ENCODE measurements at regions not wholly inside any gene's neighbourhood (a gene's known extent, or its start where the extent isn't known, plus 50 kb on each side); places are given as distances from the start of the nearest gene placed in this dataset.

GRCh38 chr7:42858570-42858969 lies 53.3 kb downstream of the C7orf25 start:
- 95% methylated on average over 1 of the region's 1 CpG for WGBS

GRCh38 chr7:42856605-42856987 lies 55.3 kb downstream of the C7orf25 start:
- no peak for TF ChIP-seq EP300 (IDR thresholded peaks at IDR 0.05)
- no peak for TF ChIP-seq POLR2AphosphoS5 (IDR thresholded peaks at IDR 0.05)
- no peak for TF ChIP-seq CTCF (IDR thresholded peaks at IDR 0.05)
- TF ChIP-seq POLR2A (IDR thresholded peaks at IDR 0.05): no peak
- 13% methylated on average over 19 of the region's 19 CpGs for WGBS
- Histone ChIP-seq H3K27me3 (no peaks in the 10 kb centered on the region), H3K4me1 (peaks cover 7% of the 10 kb centered on the region), H3K9me3 (no peaks in the 10 kb centered on the region), H3K4me3 (peak overlapping the region; percentile 40), H3K36me3 (no peaks in the 10 kb centered on the region), H3K27ac (no peak overlapping the region)
- no peak for DNase-seq (ENCODE audit: low spot score in 2 of 2)

More at GRCh38 chr7:42858570-42858969, 53.3 kb downstream of the C7orf25 start:
- Histone ChIP-seq H3K4me1 (peaks cover 7% of the 10 kb centered on the region), H3K4me3 (no peak overlapping the region), H3K36me3 (no peaks in the 10 kb centered on the region), H3K27ac (no peak overlapping the region), H3K27me3 (no peaks in the 10 kb centered on the region), H3K9me3 (peaks cover 6% of the 10 kb centered on the region)
- no peak for TF ChIP-seq POLR2A (IDR thresholded peaks at IDR 0.05)
- no peak for TF ChIP-seq CTCF (IDR thresholded peaks at IDR 0.05)
- no peak for TF ChIP-seq EP300 (IDR thresholded peaks at IDR 0.05)
- no peak for TF ChIP-seq POLR2AphosphoS5 (IDR thresholded peaks at IDR 0.05)
- DNase-seq (ENCODE audit: low spot score in 2 of 2): no peak

GRCh38 chr7:42854571-42855118 lies 57.2 kb downstream of the C7orf25 start:
- no peaks in the 10 kb centered on the region for H3K27me3 ChIP-seq
- no peak overlapping the region for H3K27ac ChIP-seq
- no peak for DNase-seq (ENCODE audit: low spot score in 2 of 2)
- H3K9me3 ChIP-seq: no peaks in the 10 kb centered on the region
- H3K36me3 ChIP-seq: no peaks in the 10 kb centered on the region
- no peak overlapping the region for H3K4me3 ChIP-seq
- 92% methylated on average over 11 of the region's 11 CpGs for WGBS
- peaks cover 7% of the 10 kb centered on the region for H3K4me1 ChIP-seq
- TF ChIP-seq EP300 (IDR thresholded peaks at IDR 0.05) (no peak), POLR2A (IDR thresholded peaks at IDR 0.05) (no peak), POLR2AphosphoS5 (IDR thresholded peaks at IDR 0.05) (no peak), CTCF (IDR thresholded peaks at IDR 0.05) (no peak)

- Histone ChIP-seq H3K36me3 (no peaks in the 10 kb centered on the region), H3K27ac (no peak overlapping the region), H3K9me3 (no peaks in the 10 kb centered on the region), H3K27me3 (no peaks in the 10 kb centered on the region), H3K4me3 (no peak overlapping the region), H3K4me1 (peaks cover 6% of the 10 kb centered on the region)
- WGBS: 59% methylated on average over 4 of the region's 4 CpGs
- no peak for DNase-seq (ENCODE audit: low spot score in 2 of 2)
- no peak for TF ChIP-seq POLR2AphosphoS5 (IDR thresholded peaks at IDR 0.05)
Observed at GRCh38 chr7:42852531-42852930, 59.3 kb downstream of the C7orf25 start.

GRCh38 chr7:42843205-42843800 lies 68.6 kb downstream of the C7orf25 start:
- H3K4me3 ChIP-seq: no peak overlapping the region
- no peak for DNase-seq (ENCODE audit: low spot score in 2 of 2)
- H3K36me3 ChIP-seq: no peaks in the 10 kb centered on the region
- TF ChIP-seq POLR2A (IDR thresholded peaks at IDR 0.05) (no peak), EP300 (IDR thresholded peaks at IDR 0.05) (no peak), CTCF (IDR thresholded peaks at IDR 0.05) (peak; percentile 17 to 29)
- 45% methylated on average over 12 of the region's 12 CpGs for WGBS
- H3K9me3 ChIP-seq: no peaks in the 10 kb centered on the region
- H3K27me3 ChIP-seq: no peaks in the 10 kb centered on the region
- H3K4me1 ChIP-seq: no peaks in the 10 kb centered on the region
- no peak overlapping the region for H3K27ac ChIP-seq

- H3K27me3 ChIP-seq: no peaks in the 10 kb centered on the region
- TF ChIP-seq EP300 (IDR thresholded peaks at IDR 0.05) (no peak), POLR2AphosphoS5 (IDR thresholded peaks at IDR 0.05) (no peak), POLR2A (IDR thresholded peaks at IDR 0.05) (no peak), CTCF (IDR thresholded peaks at IDR 0.05) (no peak)
- no peak for DNase-seq (ENCODE audit: low spot score in 2 of 2)
- peaks cover 21% of the 10 kb centered on the region for H3K4me1 ChIP-seq
- H3K9me3 ChIP-seq: no peaks in the 10 kb centered on the region
- no peaks in the 10 kb centered on the region for H3K36me3 ChIP-seq
- no peak overlapping the region for H3K4me3 ChIP-seq
- no peak overlapping the region for H3K27ac ChIP-seq
Observed at GRCh38 chr7:42834676-42835075, 77.2 kb downstream of the C7orf25 start.

Data from suprapubic skin (tissue), 4 donors.